OCI-LY7 (cell line): ENCODE measurements at regions not wholly inside any gene's neighbourhood (a gene's known extent, or its start where the extent isn't known, plus 50 kb on each side); places are given as distances from the start of the nearest gene placed in this dataset.

Experiments used
- CTCF ChIP-seq: fragments of 200-600 bp; sonication (generic); conservative IDR thresholded peaks from 2 replicates; pipeline ENCODE4 v1.5.1; 2014; ENCODE audit warnings: mild to moderate bottlenecking, antibody characterized with exemption, low read length, moderate library complexity, mixed read lengths
- EZH2phosphoT487 ChIP-seq: fragments of 200-600 bp; sonication (generic); IDR thresholded peaks from 2 replicates; pipeline ENCODE4 v1.6.1; 2018; ENCODE audit warnings: low read depth, borderline replicate concordance, mild to moderate bottlenecking, mixed run types, antibody characterized with exemption, low read length, moderate library complexity, mixed read lengths

GRCh38 chr13:71242201-71242600 is 624.8 kb downstream of the DACH1 start:
- TF ChIP-seq CTCF, result no peak
- no peak for TF ChIP-seq EZH2phosphoT487
